ENCODE measurements at regions not wholly inside any gene's neighbourhood (a gene's known extent, or its start where the extent isn't known, plus 50 kb on each side); places are given as distances from the start of the nearest gene placed in this dataset.

GRCh38 chr9:89750117-89750791 lies 145.4 kb downstream of the GADD45G start:
- no peak for DNase-seq
- ChIA-PET POLR2A (no interaction called here), CTCF (no interaction called here)
- Histone ChIP-seq H3K36me3 (ENCODE audit: control insufficient read depth, insufficient read depth, low read length) (no peaks in the 10 kb centered on the region), H3K9me3 (no peaks in the 10 kb centered on the region), H3K27me3 (replicated peaks; ENCODE audit: control insufficient read depth, insufficient read depth, low read length) (no peaks in the 10 kb centered on the region), H3K4me1 (no peaks in the 10 kb centered on the region), H3K4me3 (ENCODE audit: low read depth, low read length) (no peak overlapping the region)
- Mint-ChIP-seq H3K9me3 (ENCODE audit: unreplicated experiment) (no peaks in the 10 kb centered on the region), H3K27ac (ENCODE audit: unreplicated experiment) (no peak overlapping the region), H3K36me3 (ENCODE audit: insufficient read depth, unreplicated experiment) (no peaks in the 10 kb centered on the region), H3K27me3 (ENCODE audit: insufficient read depth, unreplicated experiment) (no peaks in the 10 kb centered on the region), H3K4me1 (ENCODE audit: low read depth, unreplicated experiment) (no peaks in the 10 kb centered on the region), H3K4me3 (ENCODE audit: unreplicated experiment) (no peak overlapping the region)
- BruUV-seq (replicated peaks) = no TSS peak
- TF ChIP-seq, protein P1, sequence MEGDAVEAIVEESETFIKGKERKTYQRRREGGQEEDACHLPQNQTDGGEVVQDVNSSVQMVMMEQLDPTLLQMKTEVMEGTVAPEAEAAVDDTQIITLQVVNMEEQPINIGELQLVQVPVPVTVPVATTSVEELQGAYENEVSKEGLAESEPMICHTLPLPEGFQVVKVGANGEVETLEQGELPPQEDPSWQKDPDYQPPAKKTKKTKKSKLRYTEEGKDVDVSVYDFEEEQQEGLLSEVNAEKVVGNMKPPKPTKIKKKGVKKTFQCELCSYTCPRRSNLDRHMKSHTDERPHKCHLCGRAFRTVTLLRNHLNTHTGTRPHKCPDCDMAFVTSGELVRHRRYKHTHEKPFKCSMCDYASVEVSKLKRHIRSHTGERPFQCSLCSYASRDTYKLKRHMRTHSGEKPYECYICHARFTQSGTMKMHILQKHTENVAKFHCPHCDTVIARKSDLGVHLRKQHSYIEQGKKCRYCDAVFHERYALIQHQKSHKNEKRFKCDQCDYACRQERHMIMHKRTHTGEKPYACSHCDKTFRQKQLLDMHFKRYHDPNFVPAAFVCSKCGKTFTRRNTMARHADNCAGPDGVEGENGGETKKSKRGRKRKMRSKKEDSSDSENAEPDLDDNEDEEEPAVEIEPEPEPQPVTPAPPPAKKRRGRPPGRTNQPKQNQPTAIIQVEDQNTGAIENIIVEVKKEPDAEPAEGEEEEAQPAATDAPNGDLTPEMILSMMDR (IDR thresholded peaks at IDR 0.05; ENCODE audit: insufficient read depth in 1 of 2, low read depth in 1 of 2, low read length in 1 of 2, severe bottlenecking in 1 of 2, unreplicated experiment in 1 of 2) = no peak
- intact Hi-C loops (cut with micrococcal nuclease; ENCODE audit: unreplicated experiment) = no loop called here

- BruUV-seq (replicated peaks) = no TSS peak
- no peaks in the 10 kb centered on the region for H3K4me1 ChIP-seq
- POLR2A ChIA-PET = no interaction called here
- H3K9me3 Mint-ChIP-seq (ENCODE audit: unreplicated experiment) = no peaks in the 10 kb centered on the region
- H3K36me3 Mint-ChIP-seq (ENCODE audit: insufficient read depth, unreplicated experiment) = no peaks in the 10 kb centered on the region
- CTCF ChIA-PET = interaction anchor here (1.0 kb wide), 1 partner anchor 149 kb away, joined by 6 read pairs; no protein-coding TSS in a partner anchor
- H3K4me3 ChIP-seq (ENCODE audit: low read depth, low read length) = no peak overlapping the region
- TF ChIP-seq, protein P1 (IDR thresholded peaks at IDR 0.05; ENCODE audit: insufficient read depth in 1 of 2, low read depth in 1 of 2, low read length in 1 of 2, severe bottlenecking in 1 of 2, unreplicated experiment in 1 of 2) = no peak
- H3K36me3 ChIP-seq (ENCODE audit: control insufficient read depth, insufficient read depth, low read length) = no peaks in the 10 kb centered on the region
- DNase-seq = no peak
- no peaks in the 10 kb centered on the region for H3K27me3 Mint-ChIP-seq (ENCODE audit: insufficient read depth, unreplicated experiment)
- no peak overlapping the region for H3K27ac Mint-ChIP-seq (ENCODE audit: unreplicated experiment)
- no peaks in the 10 kb centered on the region for H3K4me1 Mint-ChIP-seq (ENCODE audit: low read depth, unreplicated experiment)
- H3K4me3 Mint-ChIP-seq (ENCODE audit: unreplicated experiment) = no peak overlapping the region
- H3K9me3 ChIP-seq = no peaks in the 10 kb centered on the region
- intact Hi-C loops (cut with micrococcal nuclease; ENCODE audit: unreplicated experiment) = no loop called here
- no peaks in the 10 kb centered on the region for H3K27me3 ChIP-seq (replicated peaks; ENCODE audit: control insufficient read depth, insufficient read depth, low read length)
Measured at GRCh38 chr9:89751079-89751825, 146.4 kb downstream of the GADD45G start.

DNA sequence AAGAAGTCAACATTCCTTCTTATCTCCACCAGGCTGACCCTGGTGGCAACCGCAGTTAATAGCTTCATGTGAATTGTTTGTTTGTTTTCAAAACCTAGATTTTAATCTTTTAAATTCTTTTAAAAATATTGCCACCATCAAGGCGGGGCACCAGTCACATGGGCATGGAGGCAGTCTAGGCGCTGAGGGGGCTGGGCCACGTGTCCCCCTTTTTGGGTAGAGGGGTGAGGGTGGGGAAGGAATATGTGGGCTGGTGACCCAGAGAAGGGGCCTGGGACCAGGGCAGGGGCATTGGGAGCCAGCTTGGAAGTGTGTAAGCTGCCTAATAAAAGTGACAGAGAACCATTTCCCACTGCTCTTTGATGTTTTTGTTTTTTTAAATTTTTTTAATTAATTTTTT lies 147.3 kb downstream of the GADD45G start:
- TF ChIP-seq, protein P1 (IDR thresholded peaks at IDR 0.05; ENCODE audit: insufficient read depth in 1 of 2, low read depth in 1 of 2, low read length in 1 of 2, severe bottlenecking in 1 of 2, unreplicated experiment in 1 of 2) = no peak
- no peak for DNase-seq
- Histone ChIP-seq H3K9me3 (no peaks in the 10 kb centered on the region), H3K4me1 (no peaks in the 10 kb centered on the region), H3K27me3 (replicated peaks; ENCODE audit: control insufficient read depth, insufficient read depth, low read length) (no peaks in the 10 kb centered on the region), H3K36me3 (ENCODE audit: control insufficient read depth, insufficient read depth, low read length) (no peaks in the 10 kb centered on the region), H3K4me3 (ENCODE audit: low read depth, low read length) (no peak overlapping the region)
- POLR2A ChIA-PET = no interaction called here
- Mint-ChIP-seq H3K9me3 (ENCODE audit: unreplicated experiment) (no peaks in the 10 kb centered on the region), H3K4me1 (ENCODE audit: low read depth, unreplicated experiment) (no peaks in the 10 kb centered on the region), H3K36me3 (ENCODE audit: insufficient read depth, unreplicated experiment) (no peaks in the 10 kb centered on the region), H3K27me3 (ENCODE audit: insufficient read depth, unreplicated experiment) (no peaks in the 10 kb centered on the region), H3K4me3 (ENCODE audit: unreplicated experiment) (no peak overlapping the region), H3K27ac (ENCODE audit: unreplicated experiment) (no peak overlapping the region)
- CTCF ChIA-PET = interaction anchor here (1.0 kb wide), 1 partner anchor 149 kb away, joined by 6 read pairs; no protein-coding TSS in a partner anchor
- intact Hi-C loops (cut with micrococcal nuclease; ENCODE audit: unreplicated experiment) = no loop called here
- BruUV-seq (replicated peaks) = no TSS peak

All from Caco-2 (cell line).